Anterior cingulate cortex (tissue), 58 donors: ENCODE measurements at regions not wholly inside any gene's neighbourhood (a gene's known extent, or its start where the extent isn't known, plus 50 kb on each side); places are given as distances from the start of the nearest gene placed in this dataset.

ENCODE experiments used
- DNase-seq, 58 donors: peaks; one replicate each; lab custom pipeline; 2025; lab: John Stamatoyannopoulos, UW

- DNase-seq: no peak
These were observed 368.1 kb upstream of the MARCKS start for GRCh38 chr6:113488812-113489685.

GRCh38 chr6:113489952-113490746 is 367.0 kb upstream of the MARCKS start:
- no peak for DNase-seq

- DNase-seq: no peak
These were observed 365.8 kb upstream of the MARCKS start for GRCh38 chr6:113491376-113491775.

GRCh38 chr6:113493991-113494390 is 363.2 kb upstream of the MARCKS start:
- no peak for DNase-seq

GRCh38 chr6:113495521-113495920 is 361.6 kb upstream of the MARCKS start:
- no peak for DNase-seq

- no peak for DNase-seq
These were observed 361.0 kb upstream of the MARCKS start for GRCh38 chr6:113496166-113496565.

- DNase-seq: no peak
These were observed 356.9 kb upstream of the MARCKS start for GRCh38 chr6:113500221-113500620.

GRCh38 chr6:113505084-113505699 is 352.0 kb upstream of the MARCKS start:
- DNase-seq: no peak

GRCh38 chr6:113508249-113508648 is 348.9 kb upstream of the MARCKS start:
- no peak for DNase-seq

- peak in 2 of 58 donors; percentile 0 to 1 for DNase-seq
These were observed 346.0 kb upstream of the MARCKS start for GRCh38 chr6:113511100-113511499.

- DNase-seq: peak in 4 of 58 donors; percentile 0 to 24 (median 14)
These were observed 344.6 kb upstream of the MARCKS start for GRCh38 chr6:113512576-113512975.

GRCh38 chr6:113513086-113513485 is 344.1 kb upstream of the MARCKS start:
- no peak for DNase-seq

- DNase-seq: no peak
These were observed 334.8 kb upstream of the MARCKS start for GRCh38 chr6:113522376-113522775.

GRCh38 chr6:113524826-113525225 is 332.3 kb upstream of the MARCKS start:
- no peak for DNase-seq

- no peak for DNase-seq
These were observed 330.6 kb upstream of the MARCKS start for GRCh38 chr6:113526553-113526952.

GRCh38 chr6:113526995-113527394 is 330.1 kb upstream of the MARCKS start:
- DNase-seq: no peak

GRCh38 chr6:113528111-113528510 is 329.0 kb upstream of the MARCKS start:
- DNase-seq: no peak

- no peak for DNase-seq
These were observed 327.9 kb upstream of the MARCKS start for GRCh38 chr6:113529196-113529595.

- no peak for DNase-seq
These were observed 327.3 kb upstream of the MARCKS start for GRCh38 chr6:113529879-113530278.

GRCh38 chr6:113530769-113531168 is 326.4 kb upstream of the MARCKS start:
- no peak for DNase-seq

- DNase-seq: no peak
These were observed 317.9 kb upstream of the MARCKS start for GRCh38 chr6:113539202-113539601.
